Karpas-422 (cell line): ENCODE measurements at regions not wholly inside any gene's neighbourhood (a gene's known extent, or its start where the extent isn't known, plus 50 kb on each side); places are given as distances from the start of the nearest gene placed in this dataset.

ENCODE experiments used
- DNase-seq: peaks from one replicate; pipeline ENCODE4 v3.0.0-alpha.2; 2015
- H2AFZ ChIP-seq: fragments of 200-600 bp; sonication (generic); 2 replicates; pipeline ENCODE4 v1.6.1; 2014; ENCODE audit warnings: antibody characterized with exemption, low read length, mixed read lengths
- H3K27ac ChIP-seq: fragments of 200-600 bp; sonication (generic); 2 replicates; pipeline ENCODE4 v1.5.1; 2014; ENCODE audit warnings: mild to moderate bottlenecking, low read length, moderate library complexity
- H3K27me3 ChIP-seq: fragments of 200-600 bp; sonication (generic); 2 replicates; pipeline ENCODE4 v1.6.1; 2014; ENCODE audit warnings: low read length, mixed read lengths
- H3K36me3 ChIP-seq: fragments of 200-600 bp; sonication (generic); 2 replicates; pipeline ENCODE4 v1.6.1; 2014; ENCODE audit warnings: low read length, mixed read lengths; ENCODE audit not compliant: insufficient read depth
- H3K4me1 ChIP-seq: fragments of 200-600 bp; sonication (generic); 2 replicates; pipeline ENCODE4 v1.6.1; 2014; ENCODE audit warnings: mild to moderate bottlenecking, low read length, mixed read lengths
- H3K4me2 ChIP-seq: fragments of 200-600 bp; sonication (generic); 2 replicates; pipeline ENCODE4 v1.6.1; 2014; ENCODE audit warnings: low read length, low read depth, mild to moderate bottlenecking; ENCODE audit not compliant: poor library complexity, severe bottlenecking
- H3K4me3 ChIP-seq: fragments of 200-600 bp; sonication (generic); 2 replicates; pipeline ENCODE4 v1.5.1; 2014; ENCODE audit warnings: mild to moderate bottlenecking, antibody characterized with exemption, low read length, mixed read lengths
- H3K79me2 ChIP-seq: fragments of 200-600 bp; sonication (generic); 2 replicates; pipeline ENCODE4 v1.6.1; 2014; ENCODE audit warnings: mild to moderate bottlenecking, low read length, mixed read lengths
- H3K9ac ChIP-seq: fragments of 200-600 bp; sonication (generic); 2 replicates; pipeline ENCODE4 v1.6.0; 2014; ENCODE audit warnings: low read length
- H3K9me2 ChIP-seq: fragments of 200-600 bp; sonication (generic), shearing (Covaris generic); replicated peaks from 2 replicates; pipeline ENCODE4 v1.6.0; 2014; ENCODE audit warnings: mild to moderate bottlenecking, low read length, moderate library complexity; ENCODE audit not compliant: insufficient read depth
- H3K9me3 ChIP-seq: fragments of 300-700, 200-600 bp; sonication (generic); 2 replicates; pipeline ENCODE4 v1.6.1; 2014; ENCODE audit warnings: low read length, mixed read lengths
- H4K20me1 ChIP-seq: fragments of 200-600 bp; sonication (generic); 2 replicates; pipeline ENCODE4 v1.6.1; 2014; ENCODE audit warnings: mild to moderate bottlenecking, antibody characterized with exemption, low read length, low read depth; ENCODE audit not compliant: insufficient read depth

DNA sequence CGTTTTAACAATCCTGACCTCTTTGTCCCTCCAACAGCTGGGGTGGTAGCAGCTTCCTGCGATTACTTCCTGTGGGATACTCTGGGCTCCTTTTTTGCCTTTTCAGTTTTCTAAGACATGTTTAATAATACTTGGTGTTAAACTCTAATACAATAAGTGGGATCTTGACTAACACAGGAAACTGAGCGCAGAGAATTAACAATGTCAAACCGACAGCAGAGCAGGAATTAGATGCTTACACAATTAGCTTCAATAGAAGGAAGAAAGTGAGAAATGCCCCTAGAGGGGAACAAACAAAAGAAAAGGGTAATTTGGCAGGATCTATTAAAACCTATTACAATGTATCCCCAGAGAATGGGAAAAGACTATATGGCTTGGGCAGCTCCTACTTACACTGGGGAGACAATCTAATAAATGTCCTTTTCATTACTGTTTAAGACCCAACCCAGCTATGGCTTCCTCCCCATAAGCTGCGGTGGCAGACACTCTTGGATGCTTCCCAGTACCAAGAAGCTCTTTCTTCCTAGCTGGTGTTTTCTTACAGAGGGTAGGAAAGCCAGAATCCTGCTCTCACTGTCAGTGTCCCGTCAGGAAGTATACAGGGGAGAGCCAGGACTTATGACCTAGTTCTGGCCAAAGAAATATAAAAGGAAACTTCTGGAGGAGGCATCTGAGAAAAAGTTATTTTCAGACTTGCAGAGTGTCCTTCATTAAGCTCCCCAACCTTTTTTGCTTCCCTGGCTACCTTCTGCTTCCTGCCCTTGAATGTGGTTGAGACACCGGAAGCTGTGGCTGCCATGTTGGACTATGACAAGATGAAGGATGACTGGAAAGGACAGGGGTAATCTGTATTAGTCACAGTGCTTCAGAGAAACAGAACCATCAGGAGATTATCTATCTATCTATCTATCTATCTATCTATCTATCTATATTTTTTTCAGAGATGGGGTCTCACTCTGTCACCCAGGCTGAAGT, 194.1 kb upstream of the KBTBD8 start:
- DNase-seq = no peak
- Histone ChIP-seq H3K27me3 (no peaks in the 10 kb centered on the region), H3K9me2 (0 out of 2 replicates have a peak, but pooled peaks cover 2% of the 10 kb centered on the region), H3K4me3 (no peak overlapping the region), H3K4me1 (no peaks in the 10 kb centered on the region; the same call in 1 of the 2 replicates), H3K79me2 (no peaks in the 10 kb centered on the region), H3K9me3 (no peaks in the 10 kb centered on the region), H3K4me2 (no peak overlapping the region), H3K36me3 (no peaks in the 10 kb centered on the region), H3K9ac (no peak overlapping the region), H4K20me1 (no peaks in the 10 kb centered on the region), H2AFZ (no peak overlapping the region), H3K27ac (no peak overlapping the region)

DNA sequence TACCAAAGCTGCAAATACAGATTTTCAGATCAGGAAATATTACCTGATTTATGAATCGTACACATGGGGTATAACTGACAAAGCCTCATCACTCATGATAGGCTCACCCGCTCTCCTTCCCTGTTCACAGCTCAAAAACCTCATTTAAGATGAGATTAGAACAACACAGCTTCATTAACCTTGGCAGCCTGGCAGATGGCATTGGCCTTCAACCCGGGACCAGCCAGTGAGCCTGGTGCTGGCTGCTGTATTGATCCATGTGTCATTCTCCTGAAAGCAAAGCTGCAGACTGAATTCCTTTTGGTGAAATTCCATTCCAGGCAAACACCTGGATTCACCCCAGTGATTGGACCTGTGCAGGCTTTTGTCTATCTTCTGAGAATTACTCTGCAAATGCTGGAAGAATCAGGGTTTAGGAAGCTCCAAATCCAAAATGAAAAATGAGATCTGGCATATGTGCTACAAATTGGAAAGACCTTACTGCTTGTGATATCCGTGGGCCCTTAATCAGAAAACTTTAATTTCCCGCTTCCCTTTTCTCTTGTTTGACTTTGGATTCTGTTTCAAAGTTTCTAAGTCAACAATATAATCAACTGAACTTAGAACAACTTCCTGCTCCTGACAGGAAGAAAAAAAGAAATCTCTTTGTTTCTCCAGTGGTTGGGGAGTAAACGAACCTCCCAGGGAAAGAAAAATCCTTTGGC, 189.1 kb upstream of the KBTBD8 start:
- Histone ChIP-seq H3K9me2 (no peaks in the 10 kb centered on the region), H3K4me2 (no peak overlapping the region), H3K9me3 (no peaks in the 10 kb centered on the region), H3K4me1 (peaks cover 7% of the 10 kb centered on the region), H3K36me3 (no peaks in the 10 kb centered on the region), H3K27ac (no peak overlapping the region), H3K79me2 (no peaks in the 10 kb centered on the region), H2AFZ (no peak overlapping the region), H3K4me3 (no peak overlapping the region), H3K9ac (no peak overlapping the region), H3K27me3 (no peaks in the 10 kb centered on the region), H4K20me1 (no peaks in the 10 kb centered on the region)
- DNase-seq = no peak

DNA sequence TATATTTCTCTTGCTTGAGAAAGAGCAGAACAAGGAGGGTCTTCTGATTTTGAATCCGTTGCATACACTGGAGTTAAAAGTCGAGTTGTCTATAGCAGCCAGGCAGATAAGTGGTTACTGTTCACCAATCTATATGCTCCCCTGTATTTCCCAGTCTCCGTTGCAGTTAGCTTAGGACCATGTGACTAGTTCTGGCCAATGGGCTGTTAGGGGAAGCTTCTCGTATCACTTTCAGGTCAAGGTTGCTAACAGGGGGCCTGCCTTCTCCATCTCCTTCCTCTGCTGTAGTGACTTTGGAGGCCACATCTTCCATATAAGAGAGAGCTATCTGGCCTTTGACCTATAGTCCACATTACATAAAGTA, 188.5 kb upstream of the KBTBD8 start:
- Histone ChIP-seq H3K9me3 (no peaks in the 10 kb centered on the region), H3K79me2 (no peaks in the 10 kb centered on the region), H3K27me3 (no peaks in the 10 kb centered on the region), H3K4me2 (no peak overlapping the region), H2AFZ (no peak overlapping the region), H3K4me3 (no peak overlapping the region), H3K27ac (no peak overlapping the region), H3K36me3 (no peaks in the 10 kb centered on the region), H3K4me1 (peaks cover 7% of the 10 kb centered on the region), H3K9me2 (no peaks in the 10 kb centered on the region), H3K9ac (no peak overlapping the region), H4K20me1 (no peaks in the 10 kb centered on the region)
- peak; percentile 66 for DNase-seq

DNA sequence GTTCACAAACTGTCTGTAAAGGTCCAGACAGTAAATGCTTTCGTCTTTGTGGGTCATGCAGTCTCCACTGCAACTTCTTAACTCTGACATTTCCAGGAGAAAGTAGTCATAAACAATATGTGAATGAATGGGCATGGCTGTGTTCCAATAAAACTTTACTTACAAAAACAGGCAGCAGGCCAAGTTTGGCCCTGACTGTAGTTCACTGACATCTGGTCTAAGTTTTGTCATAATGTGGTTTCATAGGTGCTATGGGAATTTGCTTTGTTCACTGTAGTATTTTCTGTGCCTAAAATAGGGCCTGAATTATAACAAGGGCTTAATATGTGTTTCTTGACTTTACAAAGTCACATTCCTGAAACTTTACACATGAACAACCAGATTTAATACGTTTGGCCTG, 186.0 kb upstream of the KBTBD8 start:
- no peak overlapping the region for H3K4me2 ChIP-seq
- H3K9me3 ChIP-seq = no peaks in the 10 kb centered on the region
- H3K9ac ChIP-seq = no peak overlapping the region
- H3K36me3 ChIP-seq = no peaks in the 10 kb centered on the region
- no peaks in the 10 kb centered on the region for H3K27me3 ChIP-seq
- no peak for DNase-seq
- peaks cover 18% of the 10 kb centered on the region for H3K4me1 ChIP-seq
- no peak overlapping the region for H2AFZ ChIP-seq
- no peaks in the 10 kb centered on the region for H3K9me2 ChIP-seq
- H4K20me1 ChIP-seq = no peaks in the 10 kb centered on the region
- no peak overlapping the region for H3K27ac ChIP-seq
- H3K4me3 ChIP-seq = no peak overlapping the region
- no peaks in the 10 kb centered on the region for H3K79me2 ChIP-seq

DNA sequence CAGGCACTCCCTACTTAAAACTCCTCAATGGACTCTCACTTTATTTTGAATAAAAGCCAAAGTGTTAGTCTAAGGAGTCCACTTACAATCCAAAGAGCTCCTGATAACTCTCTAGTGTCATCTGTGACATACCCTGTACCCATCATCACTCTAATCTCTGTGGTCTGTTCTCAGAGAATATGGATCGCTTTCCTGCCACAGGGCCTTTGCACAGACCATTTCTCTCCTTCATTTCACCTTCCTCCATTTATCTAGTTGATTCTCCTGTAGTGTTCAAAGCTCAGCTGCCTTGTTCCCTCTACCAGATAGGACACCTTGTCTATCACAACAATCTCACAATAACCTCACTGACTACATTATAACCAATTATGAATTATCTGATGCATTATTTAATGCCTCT, 185.4 kb upstream of the KBTBD8 start:
- Histone ChIP-seq H3K79me2 (no peaks in the 10 kb centered on the region), H3K27ac (no peak overlapping the region), H3K9ac (no peak overlapping the region), H4K20me1 (no peaks in the 10 kb centered on the region), H3K27me3 (no peaks in the 10 kb centered on the region), H3K4me1 (peaks cover 23% of the 10 kb centered on the region), H3K4me2 (no peak overlapping the region), H3K4me3 (no peak overlapping the region), H3K9me2 (no peaks in the 10 kb centered on the region), H2AFZ (no peak overlapping the region), H3K36me3 (no peaks in the 10 kb centered on the region), H3K9me3 (no peaks in the 10 kb centered on the region)
- DNase-seq = no peak

DNA sequence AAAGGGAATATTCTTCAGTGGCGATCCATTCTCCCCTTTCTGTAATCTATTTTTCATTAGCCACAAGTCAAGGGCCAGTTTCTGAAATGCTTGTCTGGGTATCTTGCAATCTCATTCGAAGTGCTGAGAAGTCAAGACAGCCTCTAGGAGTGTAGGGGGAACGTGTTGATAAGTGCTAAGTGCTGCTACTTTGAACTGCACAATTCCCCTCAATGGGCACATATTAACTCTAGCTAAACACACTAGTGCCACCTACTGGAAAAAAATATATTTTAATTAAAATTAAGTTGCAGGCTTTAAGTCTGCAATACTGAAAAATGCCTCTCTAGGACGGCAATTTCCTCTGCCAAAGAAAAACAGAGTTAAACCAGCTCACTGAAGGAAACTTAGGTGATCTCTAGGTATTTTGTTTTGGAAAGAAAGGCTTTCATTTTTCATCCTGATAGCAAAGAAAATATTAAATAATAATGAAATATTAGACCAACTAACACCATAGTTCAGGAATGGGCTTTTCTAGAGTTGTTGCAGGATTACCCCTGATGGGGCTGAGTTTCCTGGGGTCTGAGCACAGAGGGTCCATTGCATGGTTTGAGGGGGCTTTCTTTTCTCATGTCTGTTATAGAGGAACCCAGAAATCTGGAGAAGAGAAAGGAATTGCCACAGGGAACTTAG, 181.9 kb upstream of the KBTBD8 start:
- DNase-seq = peak; percentile 94
- Histone ChIP-seq H3K4me2 (no peak overlapping the region), H4K20me1 (no peaks in the 10 kb centered on the region), H3K27ac (no peak overlapping the region), H3K4me1 (peaks cover 41% of the 10 kb centered on the region), H3K79me2 (no peaks in the 10 kb centered on the region), H3K9me3 (no peaks in the 10 kb centered on the region), H2AFZ (no peak overlapping the region), H3K27me3 (no peaks in the 10 kb centered on the region), H3K9me2 (no peaks in the 10 kb centered on the region), H3K4me3 (no peak overlapping the region), H3K36me3 (no peaks in the 10 kb centered on the region), H3K9ac (no peak overlapping the region)

DNA sequence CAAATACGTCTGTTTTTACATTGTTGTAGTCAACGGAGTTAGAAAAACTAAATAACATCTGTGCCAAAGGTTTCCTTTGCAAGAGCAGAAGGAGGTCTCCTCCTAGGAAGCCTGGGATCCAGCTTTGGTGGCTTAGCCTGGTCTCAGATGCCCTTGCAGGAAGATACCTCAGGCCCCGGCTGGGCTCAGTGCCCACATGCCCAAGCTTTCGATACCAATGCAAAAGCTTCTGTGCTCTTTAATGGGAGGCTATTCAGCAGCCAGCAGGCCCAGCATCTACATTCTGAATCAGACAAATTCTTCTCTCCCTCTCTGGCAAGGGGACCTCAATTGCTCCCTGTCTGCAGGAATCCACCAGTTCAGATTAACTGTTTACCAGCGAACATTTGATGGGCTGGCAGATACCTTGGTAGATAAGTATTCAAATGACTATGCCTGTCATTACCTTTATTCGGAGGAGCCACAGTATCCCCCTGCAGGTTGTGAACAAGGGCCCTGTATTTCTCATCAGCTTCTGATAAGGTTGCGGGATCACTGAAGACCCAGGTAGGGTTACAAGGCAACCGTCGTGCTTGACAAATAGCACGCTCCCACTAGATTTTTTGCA, 180.1 kb upstream of the KBTBD8 start:
- Histone ChIP-seq H3K9ac (no peak overlapping the region), H3K27me3 (no peaks in the 10 kb centered on the region), H4K20me1 (no peaks in the 10 kb centered on the region), H3K9me3 (no peaks in the 10 kb centered on the region), H3K27ac (no peak overlapping the region), H3K4me3 (no peak overlapping the region), H3K4me2 (no peak overlapping the region), H3K36me3 (no peaks in the 10 kb centered on the region), H3K4me1 (peaks cover 48% of the 10 kb centered on the region), H3K79me2 (no peaks in the 10 kb centered on the region), H3K9me2 (no peaks in the 10 kb centered on the region), H2AFZ (no peak overlapping the region)
- DNase-seq = no peak
